HepG2 (cell line): ENCODE measurements at regions not wholly inside any gene's neighbourhood (a gene's known extent, or its start where the extent isn't known, plus 50 kb on each side); places are given as distances from the start of the nearest gene placed in this dataset.

ENCODE experiments used
- ATAC-seq: fragments of 200-7000 bp; cut with Tn5 transposase; 3 replicates; pipeline ENCODE4 v1.9.1; 2020; ENCODE audit warnings: mild to moderate bottlenecking, moderate library complexity
- BruUV-seq: library from RNA; stranded (reverse); fragments of 400-500 nt; replicated peaks from 2 replicates; lab custom pipeline; 2021; lab: Mats Ljungman, UMichigan
- CTCF ChIA-PET: fragments of 300-600 bp; formaldehyde crosslinking; extraction: SDS; loops from one replicate; lab custom pipeline; 2021; ENCODE audit warnings: low total read pairs, inconsistent platforms, low intra/inter-chr PET ratio; lab: Yijun Ruan, JAX
- POLR2A ChIA-PET: fragments of 350-600 bp; sonication (Branson Sonifier 250); formaldehyde crosslinking; loops from one replicate; lab custom pipeline; 2020; ENCODE audit warnings: antibody characterized with exemption, inconsistent platforms; lab: Yijun Ruan, JAX
- DNase-seq: peaks from one replicate; pipeline ENCODE4 v3.0.0-alpha.2; 2015; ENCODE audit warnings: low spot score
- FAIRE-seq: peaks from 3 replicates; lab custom pipeline; 2011; peaks lifted over from hg19 to GRCh38; lab: Jason Lieb, UNC
- H2AFZ ChIP-seq: one replicate; pipeline ENCODE4 v1.6.1; 2011; ENCODE audit warnings: low read length, inconsistent platforms
- H3K27ac ChIP-seq: fragments of 300-600 bp; 3 replicates; pipeline ENCODE4 v1.8.0; 2011; ENCODE audit warnings: mixed run types, mild to moderate bottlenecking, mixed read lengths, low read length, inconsistent platforms; ENCODE audit not compliant: insufficient read depth; ENCODE audit errors: extremely low read length
- H3K27me3 ChIP-seq, 2 experiments: fragments of 200-600 bp in 1 of 2; 2 replicates in 1 of 2; 3 replicates in 1 of 2; pipeline versions ENCODE4 v1.6.0 to v1.8.0; 2011; ENCODE audit warnings: low read length in 2 of 2, mild to moderate bottlenecking in 2 of 2, moderate library complexity in 2 of 2, inconsistent platforms in 1 of 2; ENCODE audit not compliant: insufficient read depth in 2 of 2, control insufficient read depth in 1 of 2
- H3K36me3 ChIP-seq, 2 experiments: fragments of 200-600 bp in 1 of 2; replicated peaks in 1 of 2; 2 replicates in 1 of 2; 3 replicates in 1 of 2; pipeline versions ENCODE4 v1.5.1 to v1.8.0; 2011; ENCODE audit warnings: low read length in 2 of 2, inconsistent platforms in 1 of 2; ENCODE audit not compliant: insufficient read depth in 2 of 2, control insufficient read depth in 1 of 2
- H3K4me1 ChIP-seq: 2 replicates; pipeline ENCODE4 v1.5.1; 2012; ENCODE audit warnings: low read length, inconsistent platforms; ENCODE audit not compliant: insufficient read depth
- H3K4me2 ChIP-seq: 2 replicates; pipeline ENCODE4 v1.6.0; 2011; ENCODE audit warnings: low read depth, low read length, inconsistent platforms
- H3K4me3 ChIP-seq, 3 experiments: fragments of 200-600 bp in 1 of 3; sonication (generic), shearing (Covaris generic) in 1 of 3; replicated peaks in 1 of 3; 2 replicates each; pipeline ENCODE4 v1.5.1; 2011 to 2016; ENCODE audit warnings: low read length in 3 of 3, inconsistent platforms in 2 of 3, low read depth in 2 of 3, mild to moderate bottlenecking in 2 of 3, control low read depth in 1 of 3, mixed read lengths in 1 of 3; ENCODE audit not compliant: insufficient read depth in 1 of 3
- H3K79me2 ChIP-seq: one replicate; pipeline ENCODE4 v1.6.1; 2011; ENCODE audit warnings: low read length, inconsistent platforms; ENCODE audit not compliant: insufficient read depth
- H3K9ac ChIP-seq: 2 replicates; pipeline ENCODE4 v1.6.0; 2011; ENCODE audit warnings: mild to moderate bottlenecking, low read depth, low read length, inconsistent platforms; ENCODE audit not compliant: insufficient read depth
- H3K9me3 ChIP-seq: 2 replicates; pipeline ENCODE4 v1.5.1; 2012; ENCODE audit warnings: mild to moderate bottlenecking, low read length
- H4K20me1 ChIP-seq: 2 replicates; pipeline ENCODE4 v1.6.0; 2011; ENCODE audit warnings: inconsistent platforms, mild to moderate bottlenecking, low read length, moderate library complexity; ENCODE audit not compliant: insufficient read depth
- ATF7-NPFF ChIP-seq: sonication (generic); formaldehyde crosslinking; IDR thresholded peaks from 2 replicates; pipeline ENCODE4 v1.8.1; 2023; ENCODE audit warnings: mild to moderate bottlenecking, low read depth, missing genetic modification reagents, moderate library complexity
- CBX1 ChIP-seq: IDR thresholded peaks from one replicate; pipeline ENCODE4 v1.6.1; 2016; ENCODE audit warnings: antibody characterized with exemption, low read depth
- ELF3 ChIP-seq: IDR thresholded peaks from 2 replicates; pipeline ENCODE4 v1.6.1; 2016; ENCODE audit warnings: missing genetic modification reagents, missing compliant biosample characterization
- FOXJ3 ChIP-seq: sonication (generic); formaldehyde crosslinking; IDR thresholded peaks from 2 replicates; pipeline ENCODE4 v1.4.0; 2020; ENCODE audit warnings: missing genetic modification reagents, mild to moderate bottlenecking, borderline replicate concordance
- HNRNPUL1 ChIP-seq: fragments of 200-400 bp; formaldehyde crosslinking; IDR thresholded peaks from 2 replicates; pipeline ENCODE4 v1.6.1; 2017; ENCODE audit warnings: low read depth, mild to moderate bottlenecking, low read length, moderate library complexity
- IRX3 ChIP-seq: sonication (generic); formaldehyde crosslinking; IDR thresholded peaks from 2 replicates; pipeline ENCODE4 v1.8.1; 2023; ENCODE audit warnings: mild to moderate bottlenecking, low read depth, missing genetic modification reagents, borderline replicate concordance
- MED13 ChIP-seq: sonication (generic); formaldehyde crosslinking; IDR thresholded peaks from 2 replicates; pipeline ENCODE4 v1.5.0; 2020; ENCODE audit warnings: missing genetic modification reagents
- SP2 ChIP-seq: sonication (generic); formaldehyde crosslinking; IDR thresholded peaks from 2 replicates; pipeline ENCODE4 v1.5.1; 2020; ENCODE audit warnings: mild to moderate bottlenecking, missing genetic modification reagents
- TRAFD1 ChIP-seq: sonication (generic); formaldehyde crosslinking; IDR thresholded peaks from 2 replicates; pipeline ENCODE4 v1.5.1; 2020; ENCODE audit warnings: missing genetic modification reagents, mild to moderate bottlenecking, borderline replicate concordance
- ZMYM2 ChIP-seq: sonication (generic); formaldehyde crosslinking; IDR thresholded peaks from 2 replicates; pipeline ENCODE4 v1.8.0; 2022; ENCODE audit warnings: mild to moderate bottlenecking, missing genetic modification reagents
- ZNF335 ChIP-seq: sonication (generic); formaldehyde crosslinking; IDR thresholded peaks from 2 replicates; pipeline ENCODE4 v1.4.0; 2020; ENCODE audit warnings: missing genetic modification reagents
- ZNF512 ChIP-seq: sonication (generic); formaldehyde crosslinking; IDR thresholded peaks from 2 replicates; pipeline ENCODE4 v1.4.0; 2020; ENCODE audit warnings: mild to moderate bottlenecking, missing genetic modification reagents
- ZNF609 ChIP-seq: sonication (generic); formaldehyde crosslinking; IDR thresholded peaks from 2 replicates; pipeline ENCODE4 v1.4.0; 2020; ENCODE audit warnings: mild to moderate bottlenecking, missing genetic modification reagents, borderline replicate concordance
- ZNF652 ChIP-seq: IDR thresholded peaks from 2 replicates; pipeline ENCODE4 v1.6.1; 2016; ENCODE audit warnings: low read depth, borderline replicate concordance
- ZNF710 ChIP-seq: sonication (generic); formaldehyde crosslinking; IDR thresholded peaks from 2 replicates; pipeline ENCODE4 v1.5.0; 2020; ENCODE audit warnings: mild to moderate bottlenecking, missing genetic modification reagents, borderline replicate concordance
- WGBS: methylation state at CpG from one replicate; pipeline ENCODE4 v1.1.6; 2017; ENCODE audit warnings: low lambda C conversion rate; 5-methylcytosine and 5-hydroxymethylcytosine counted together
- in situ Hi-C: cut with HindIII; loops from 2 replicates; pipeline ENCODE4 v1.10.0; 2017; ENCODE audit warnings: low pct_unique_long_range_greater_than_20kb; ENCODE audit not compliant: extremely low pct_ligation_motif_present
- intact Hi-C: fragments of 100-400 bp; cut with micrococcal nuclease; formaldehyde crosslinking; loops from one replicate; pipeline ENCODE4 v1.10.0; 2022; ENCODE audit not compliant: unreplicated experiment

- WGBS = 67% methylated on average over 1 of the region's 1 CpG
- in situ Hi-C loops (no loop called here), intact Hi-C loops (no loop called here)
- ATAC-seq (no peak), DNase-seq (no peak), FAIRE-seq (no peak)
- Histone ChIP-seq H4K20me1 (no peaks in the 10 kb centered on the region), H3K4me3 (no peak overlapping the region), H3K4me1 (no peaks in the 10 kb centered on the region), H3K9ac (no peak overlapping the region), H3K4me2 (no peak overlapping the region), H3K9me3 (peaks cover 51% of the 10 kb centered on the region), H2AFZ (no peak overlapping the region), H3K27ac (no peak overlapping the region), H3K36me3 (no peaks in the 10 kb centered on the region), H3K27me3 (no peaks in the 10 kb centered on the region), H3K79me2 (no peaks in the 10 kb centered on the region)
- ChIA-PET CTCF (no interaction called here), POLR2A (no interaction called here)
- TF ChIP-seq CBX1 (no peak), MED13 (CRISPR knock-in tag) (no peak), IRX3 (no peak), ZNF609 (CRISPR knock-in tag) (no peak), SP2 (CRISPR knock-in tag) (no peak), ATF7-NPFF (no peak), TRAFD1 (no peak), ZNF512 (CRISPR knock-in tag) (no peak), FOXJ3 (CRISPR knock-in tag) (no peak), ELF3 (CRISPR knock-in tag) (no peak), ZMYM2 (no peak), HNRNPUL1 (no peak), ZNF710 (CRISPR knock-in tag) (no peak), ZNF335 (CRISPR knock-in tag) (no peak), ZNF652 (CRISPR knock-in tag) (no peak)
- BruUV-seq = no TSS peak
Measured at GRCh38 chr7:15783987-15784693, 97.7 kb upstream of the MEOX2 start.
